ENCODE measurements at regions not wholly inside any gene's neighbourhood (a gene's known extent, or its start where the extent isn't known, plus 50 kb on each side); places are given as distances from the start of the nearest gene placed in this dataset.

DNA sequence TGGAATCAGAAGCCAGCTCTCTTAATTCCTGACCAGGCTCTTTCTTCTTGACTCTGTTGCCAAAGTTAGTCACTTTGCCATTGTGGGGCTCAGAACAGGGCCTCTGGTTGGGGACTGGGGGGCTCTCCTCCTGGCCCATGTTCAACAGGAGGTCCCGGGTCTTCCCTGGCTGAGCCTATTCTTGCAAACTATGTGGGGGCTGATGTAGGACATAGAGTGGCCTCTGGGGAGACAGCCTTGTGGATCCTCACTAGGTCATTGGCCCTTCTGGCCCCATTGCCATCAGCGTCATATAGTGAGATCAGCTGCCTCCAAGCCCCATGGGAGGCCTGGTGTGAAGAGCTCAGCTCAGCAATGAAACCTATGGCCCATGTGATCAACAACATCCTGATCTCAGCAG lies 77.6 kb upstream of the LEP start:
- TF ChIP-seq NFXL1 (IDR thresholded peaks at IDR 0.05; ENCODE audit: borderline replicate concordance) (no peak), JUNB (IDR thresholded peaks at IDR 0.05) (no peak), RAD21 (IDR thresholded peaks at IDR 0.05; ENCODE audit: insufficient read depth, low read depth, low read length) (no peak), LARP7 (IDR thresholded peaks at IDR 0.05) (no peak), YBX1 (IDR thresholded peaks at IDR 0.05) (no peak), EGR1 (IDR thresholded peaks at IDR 0.05; ENCODE audit: borderline replicate concordance in 1 of 2, low read depth in 2 of 2, low read length in 2 of 2) (no peak), HDGF (IDR thresholded peaks at IDR 0.05) (no peak), ZSCAN29 (IDR thresholded peaks at IDR 0.05) (no peak), BRCA1 (IDR thresholded peaks at IDR 0.05; ENCODE audit: low read depth, low read length) (no peak), POLR2A (IDR thresholded peaks at IDR 0.05; ENCODE audit: low read depth, low read length) (no peak), EZH2 (IDR thresholded peaks at IDR 0.05; ENCODE audit: borderline replicate concordance, control insufficient read depth, low read depth, low read length) (no peak)
- TF ChIP-seq, protein P1, sequence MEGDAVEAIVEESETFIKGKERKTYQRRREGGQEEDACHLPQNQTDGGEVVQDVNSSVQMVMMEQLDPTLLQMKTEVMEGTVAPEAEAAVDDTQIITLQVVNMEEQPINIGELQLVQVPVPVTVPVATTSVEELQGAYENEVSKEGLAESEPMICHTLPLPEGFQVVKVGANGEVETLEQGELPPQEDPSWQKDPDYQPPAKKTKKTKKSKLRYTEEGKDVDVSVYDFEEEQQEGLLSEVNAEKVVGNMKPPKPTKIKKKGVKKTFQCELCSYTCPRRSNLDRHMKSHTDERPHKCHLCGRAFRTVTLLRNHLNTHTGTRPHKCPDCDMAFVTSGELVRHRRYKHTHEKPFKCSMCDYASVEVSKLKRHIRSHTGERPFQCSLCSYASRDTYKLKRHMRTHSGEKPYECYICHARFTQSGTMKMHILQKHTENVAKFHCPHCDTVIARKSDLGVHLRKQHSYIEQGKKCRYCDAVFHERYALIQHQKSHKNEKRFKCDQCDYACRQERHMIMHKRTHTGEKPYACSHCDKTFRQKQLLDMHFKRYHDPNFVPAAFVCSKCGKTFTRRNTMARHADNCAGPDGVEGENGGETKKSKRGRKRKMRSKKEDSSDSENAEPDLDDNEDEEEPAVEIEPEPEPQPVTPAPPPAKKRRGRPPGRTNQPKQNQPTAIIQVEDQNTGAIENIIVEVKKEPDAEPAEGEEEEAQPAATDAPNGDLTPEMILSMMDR (IDR thresholded peaks at IDR 0.05 in 2 of 3, conservative IDR thresholded peaks at IDR 0.05 in 1 of 3; ENCODE audit: control insufficient read depth in 2 of 3, extremely low read depth in 1 of 3, insufficient read depth in 1 of 3, low read depth in 3 of 3, low read length in 3 of 3): no peak
- TF ChIP-seq, protein P2, sequence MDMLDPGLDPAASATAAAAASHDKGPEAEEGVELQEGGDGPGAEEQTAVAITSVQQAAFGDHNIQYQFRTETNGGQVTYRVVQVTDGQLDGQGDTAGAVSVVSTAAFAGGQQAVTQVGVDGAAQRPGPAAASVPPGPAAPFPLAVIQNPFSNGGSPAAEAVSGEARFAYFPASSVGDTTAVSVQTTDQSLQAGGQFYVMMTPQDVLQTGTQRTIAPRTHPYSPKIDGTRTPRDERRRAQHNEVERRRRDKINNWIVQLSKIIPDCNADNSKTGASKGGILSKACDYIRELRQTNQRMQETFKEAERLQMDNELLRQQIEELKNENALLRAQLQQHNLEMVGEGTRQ (IDR thresholded peaks at IDR 0.05; ENCODE audit: borderline replicate concordance, low read depth, low read length): no peak
